ENCODE measurements at regions not wholly inside any gene's neighbourhood (a gene's known extent, or its start where the extent isn't known, plus 50 kb on each side); places are given as distances from the start of the nearest gene placed in this dataset.
"Not testable (repeated sequence)": the region's sequence is repeated elsewhere in the genome, so short reads cannot be mapped to it uniquely, and the experiment has no call there.

DNA sequence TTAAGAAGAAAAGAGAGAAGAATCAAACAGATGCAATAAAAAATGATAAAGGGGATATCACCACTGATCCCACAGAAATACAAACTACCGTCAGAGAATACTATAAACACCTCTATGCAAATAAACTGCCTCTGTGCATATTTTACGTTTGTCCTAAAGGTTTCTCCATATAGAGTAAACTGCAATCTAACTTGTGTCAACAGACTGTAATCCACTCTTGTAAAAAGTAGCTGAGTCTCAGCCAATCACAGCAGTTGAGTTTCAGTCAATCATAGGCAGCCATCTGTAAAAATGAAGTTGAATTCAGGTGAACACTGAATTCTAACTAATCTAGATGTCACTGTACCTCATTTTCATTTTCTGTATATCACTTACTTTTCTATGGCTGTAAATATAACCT lies 112.2 kb upstream of the SYNCRIP start:
- Mint-ChIP-seq H3K27me3 (ENCODE audit: low read depth) (no peaks in the 10 kb centered on the region), H3K4me1 (no peaks in the 10 kb centered on the region), H3K36me3 (ENCODE audit: low read depth) (no peaks in the 10 kb centered on the region), H3K9me3 (no peaks in the 10 kb centered on the region), H3K4me3 (no peak overlapping the region), H3K27ac (no peak overlapping the region)
- TF ChIP-seq, protein P1, sequence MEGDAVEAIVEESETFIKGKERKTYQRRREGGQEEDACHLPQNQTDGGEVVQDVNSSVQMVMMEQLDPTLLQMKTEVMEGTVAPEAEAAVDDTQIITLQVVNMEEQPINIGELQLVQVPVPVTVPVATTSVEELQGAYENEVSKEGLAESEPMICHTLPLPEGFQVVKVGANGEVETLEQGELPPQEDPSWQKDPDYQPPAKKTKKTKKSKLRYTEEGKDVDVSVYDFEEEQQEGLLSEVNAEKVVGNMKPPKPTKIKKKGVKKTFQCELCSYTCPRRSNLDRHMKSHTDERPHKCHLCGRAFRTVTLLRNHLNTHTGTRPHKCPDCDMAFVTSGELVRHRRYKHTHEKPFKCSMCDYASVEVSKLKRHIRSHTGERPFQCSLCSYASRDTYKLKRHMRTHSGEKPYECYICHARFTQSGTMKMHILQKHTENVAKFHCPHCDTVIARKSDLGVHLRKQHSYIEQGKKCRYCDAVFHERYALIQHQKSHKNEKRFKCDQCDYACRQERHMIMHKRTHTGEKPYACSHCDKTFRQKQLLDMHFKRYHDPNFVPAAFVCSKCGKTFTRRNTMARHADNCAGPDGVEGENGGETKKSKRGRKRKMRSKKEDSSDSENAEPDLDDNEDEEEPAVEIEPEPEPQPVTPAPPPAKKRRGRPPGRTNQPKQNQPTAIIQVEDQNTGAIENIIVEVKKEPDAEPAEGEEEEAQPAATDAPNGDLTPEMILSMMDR (IDR thresholded peaks at IDR 0.05; ENCODE audit: unreplicated experiment in 3 of 3), result no peak

DNA sequence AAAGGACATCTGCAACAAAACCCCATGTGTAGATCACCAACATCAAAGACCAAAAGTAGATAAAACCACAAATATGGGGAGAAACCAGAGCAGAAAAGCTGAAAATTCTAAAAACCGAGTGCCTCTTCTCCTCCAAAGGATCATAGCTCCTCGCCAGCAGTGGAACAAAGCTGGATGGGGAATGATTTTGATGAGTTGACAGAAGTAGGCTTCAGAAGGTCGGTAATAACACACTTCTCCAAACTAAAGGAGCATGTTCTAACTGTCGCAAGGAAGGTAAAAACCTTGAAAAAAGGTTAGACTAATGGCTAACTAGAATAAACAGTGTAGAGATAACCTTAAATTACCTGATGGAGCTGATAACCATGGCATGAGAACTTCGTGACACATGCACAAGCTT lies 109.9 kb upstream of the SYNCRIP start:
- Mint-ChIP-seq H3K36me3 (ENCODE audit: low read depth) (no peaks in the 10 kb centered on the region), H3K27ac (no peak overlapping the region), H3K4me1 (no peaks in the 10 kb centered on the region), H3K27me3 (ENCODE audit: low read depth) (no peaks in the 10 kb centered on the region), H3K9me3 (no peaks in the 10 kb centered on the region), H3K4me3 (no peak overlapping the region)
- TF ChIP-seq, protein P1 (IDR thresholded peaks at IDR 0.05; ENCODE audit: unreplicated experiment in 3 of 3), result no peak

DNA sequence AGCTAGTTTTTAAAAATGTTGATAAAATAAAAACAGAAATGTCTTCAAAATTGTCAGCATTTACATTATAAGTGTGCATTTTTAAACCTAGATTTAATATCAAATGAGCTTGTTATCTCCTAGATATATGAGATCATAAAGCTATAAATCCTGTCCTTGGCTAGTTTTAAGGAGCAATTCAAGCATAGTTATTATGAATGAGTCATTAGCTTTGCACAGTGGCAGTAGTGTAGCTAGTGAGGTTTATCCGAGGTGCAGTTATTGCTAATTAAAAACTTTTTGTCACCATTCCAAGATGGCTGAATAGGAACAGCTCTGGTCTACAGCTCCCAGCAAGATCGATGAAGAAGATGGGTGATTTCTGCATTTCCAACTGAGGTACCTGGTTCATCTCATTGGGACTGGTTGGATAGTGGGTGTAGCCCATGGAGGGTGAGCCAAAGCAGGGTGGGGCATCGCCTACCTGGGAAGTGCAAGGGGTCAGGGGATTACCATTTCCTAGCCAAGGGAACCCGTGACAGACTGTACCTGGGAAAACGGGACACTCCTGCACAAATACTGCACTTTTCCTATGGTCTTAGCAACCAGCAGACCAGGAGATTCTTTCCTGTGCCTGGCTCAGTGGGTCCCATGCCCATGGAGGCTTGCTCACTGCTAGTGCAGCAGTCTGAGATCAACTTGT lies 108.8 kb upstream of the SYNCRIP start:
- TF ChIP-seq, protein P1 (IDR thresholded peaks at IDR 0.05; ENCODE audit: unreplicated experiment in 3 of 3), result no peak
- no peak overlapping the region for H3K4me3 Mint-ChIP-seq
- H3K27me3 Mint-ChIP-seq (ENCODE audit: low read depth), result no peaks in the 10 kb centered on the region
- no peak overlapping the region for H3K27ac Mint-ChIP-seq
- H3K9me3 Mint-ChIP-seq, result no peaks in the 10 kb centered on the region
- H3K4me1 Mint-ChIP-seq, result no peaks in the 10 kb centered on the region
- no peaks in the 10 kb centered on the region for H3K36me3 Mint-ChIP-seq (ENCODE audit: low read depth)

DNA sequence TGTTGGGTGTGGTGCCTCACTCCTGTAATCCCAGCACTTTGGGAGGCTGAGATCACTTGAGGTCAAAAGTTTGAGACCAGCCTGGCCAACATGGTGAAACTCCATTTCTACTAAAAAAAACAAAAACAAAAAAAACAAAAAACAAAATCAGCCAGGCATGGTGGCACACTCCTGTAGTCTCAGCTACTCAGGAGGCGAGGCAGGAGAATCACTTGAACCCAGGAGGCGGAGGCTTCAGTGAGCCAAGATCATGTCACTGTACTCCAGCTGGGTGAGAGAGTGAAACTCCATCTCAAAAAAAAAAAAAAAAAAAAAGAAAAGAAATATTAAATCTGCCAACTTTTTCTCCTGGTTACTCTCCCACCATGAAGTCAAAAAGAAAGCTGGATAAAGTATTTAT lies 107.5 kb upstream of the SYNCRIP start:
- not testable (repeated sequence) for H3K4me3 Mint-ChIP-seq; H3K4me1 Mint-ChIP-seq; H3K27ac Mint-ChIP-seq; H3K36me3 Mint-ChIP-seq (ENCODE audit: low read depth); H3K27me3 Mint-ChIP-seq (ENCODE audit: low read depth); H3K9me3 Mint-ChIP-seq

DNA sequence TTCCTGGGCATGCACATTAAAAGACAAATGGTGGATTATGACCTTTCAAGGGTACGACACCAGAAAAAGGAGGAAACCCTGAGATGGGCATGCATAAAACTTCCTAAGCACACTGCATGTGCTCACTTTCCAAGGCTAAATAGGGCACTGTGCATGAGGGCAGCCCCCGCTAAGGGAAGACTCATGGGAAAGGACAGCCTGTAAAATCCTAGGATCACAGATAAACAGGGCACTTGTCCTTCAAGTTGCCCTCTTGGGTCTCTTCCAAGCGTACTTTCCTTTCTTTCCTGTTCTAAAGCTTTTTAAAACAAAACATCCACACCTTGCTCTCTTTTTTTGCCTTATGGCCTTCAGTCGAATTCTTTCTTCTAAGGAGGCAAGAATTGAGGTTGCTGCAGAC lies 106.5 kb upstream of the SYNCRIP start:
- Mint-ChIP-seq H3K27ac (no peak overlapping the region), H3K27me3 (ENCODE audit: low read depth) (no peaks in the 10 kb centered on the region), H3K4me3 (no peak overlapping the region), H3K4me1 (no peaks in the 10 kb centered on the region), H3K9me3 (no peaks in the 10 kb centered on the region), H3K36me3 (ENCODE audit: low read depth) (no peaks in the 10 kb centered on the region)
- TF ChIP-seq, protein P1 (IDR thresholded peaks at IDR 0.05; ENCODE audit: unreplicated experiment in 3 of 3), result no peak

DNA sequence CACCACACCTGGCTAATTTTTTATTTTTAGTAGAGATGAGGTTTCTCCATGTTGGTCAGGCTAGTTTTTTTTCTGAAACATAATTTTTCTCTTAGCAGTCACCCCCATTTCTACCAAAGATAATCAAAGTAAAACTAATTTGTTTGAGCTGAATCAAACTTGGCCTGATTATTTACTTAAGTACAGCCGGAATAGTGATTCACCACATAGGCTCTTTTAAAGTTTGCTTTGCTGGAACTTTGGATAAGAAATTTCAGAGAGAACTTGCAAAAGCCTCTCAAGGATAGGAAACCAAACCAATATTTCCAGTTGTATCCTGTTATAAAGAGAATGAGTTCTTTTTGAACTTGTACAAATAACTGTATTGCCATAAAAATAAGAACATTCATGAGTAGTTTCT lies 105.0 kb upstream of the SYNCRIP start:
- Mint-ChIP-seq H3K27me3 (ENCODE audit: low read depth) (no peaks in the 10 kb centered on the region), H3K9me3 (no peaks in the 10 kb centered on the region), H3K36me3 (ENCODE audit: low read depth) (no peaks in the 10 kb centered on the region), H3K27ac (no peak overlapping the region), H3K4me1 (no peaks in the 10 kb centered on the region), H3K4me3 (no peak overlapping the region)
- TF ChIP-seq, protein P1 (IDR thresholded peaks at IDR 0.05; ENCODE audit: unreplicated experiment in 3 of 3), result no peak

All from nephron (organoid).